ENCODE measurements at regions not wholly inside any gene's neighbourhood (a gene's known extent, or its start where the extent isn't known, plus 50 kb on each side); places are given as distances from the start of the nearest gene placed in this dataset.

GRCh38 chr3:177580437-177580836 is 383.2 kb upstream of the TBL1XR1 start:
- DNase-seq, result no peak

GRCh38 chr3:177585271-177585670 is 388.0 kb upstream of the TBL1XR1 start:
- DNase-seq, result no peak

- no peak for DNase-seq
Measured at GRCh38 chr3:177589041-177589650, 391.9 kb upstream of the TBL1XR1 start.

- no peak for DNase-seq
Measured at GRCh38 chr3:177589911-177590381, 392.7 kb upstream of the TBL1XR1 start.

- DNase-seq, result no peak
Measured at GRCh38 chr3:177590826-177591225, 393.5 kb upstream of the TBL1XR1 start.

GRCh38 chr3:177591379-177591778 is 394.1 kb upstream of the TBL1XR1 start:
- DNase-seq, result no peak

- no peak for DNase-seq
Measured at GRCh38 chr3:177594096-177594495, 396.8 kb upstream of the TBL1XR1 start.

- DNase-seq, result no peak
Measured at GRCh38 chr3:177595530-177596188, 398.4 kb upstream of the TBL1XR1 start.

- no peak for DNase-seq
Measured at GRCh38 chr3:177596248-177596815, 399.1 kb upstream of the TBL1XR1 start.

- DNase-seq, result no peak
Measured at GRCh38 chr3:177596816-177597271, 399.6 kb upstream of the TBL1XR1 start.

GRCh38 chr3:177597311-177598096 is 400.2 kb upstream of the TBL1XR1 start:
- DNase-seq, result no peak

- DNase-seq, result no peak
Measured at GRCh38 chr3:177598097-177598833, 401.0 kb upstream of the TBL1XR1 start.

- DNase-seq, result no peak
Measured at GRCh38 chr3:177599326-177599725, 402.0 kb upstream of the TBL1XR1 start.

GRCh38 chr3:177599837-177600236 is 402.6 kb upstream of the TBL1XR1 start:
- DNase-seq, result no peak

GRCh38 chr3:177600411-177600810 is 403.1 kb upstream of the TBL1XR1 start:
- no peak for DNase-seq

GRCh38 chr3:177601152-177601551 is 403.9 kb upstream of the TBL1XR1 start:
- DNase-seq, result no peak

- DNase-seq, result no peak
Measured at GRCh38 chr3:177602601-177603147, 405.4 kb upstream of the TBL1XR1 start.

- no peak for DNase-seq
Measured at GRCh38 chr3:177603148-177603603, 405.9 kb upstream of the TBL1XR1 start.

- no peak for DNase-seq
Measured at GRCh38 chr3:177604181-177604580, 406.9 kb upstream of the TBL1XR1 start.

- no peak for DNase-seq
Measured at GRCh38 chr3:177606891-177607290, 409.6 kb upstream of the TBL1XR1 start.

GRCh38 chr3:177607589-177607988 is 410.3 kb upstream of the TBL1XR1 start:
- no peak for DNase-seq

- no peak for DNase-seq
Measured at GRCh38 chr3:177608443-177608842, 411.2 kb upstream of the TBL1XR1 start.

All from stimulated activated CD4-positive, alpha-beta T cell treated with anti-CD3 and anti-CD28 coated beads, Interleukin-4, amount 100 ng/mL, for 1 hour (primary cell).